GM12873 (cell line): ENCODE measurements at regions not wholly inside any gene's neighbourhood (a gene's known extent, or its start where the extent isn't known, plus 50 kb on each side); places are given as distances from the start of the nearest gene placed in this dataset.
A peak's percentile ranks its signal among the peaks of the same experiment; 100 is the strongest.

Experiments
- CTCF ChIP-seq: IDR thresholded peaks from 2 replicates; pipeline ENCODE4 v1.5.1; 2012; ENCODE audit warnings: low read depth, mild to moderate bottlenecking, moderate library complexity, low read length, control low read depth; ENCODE audit not compliant: insufficient read depth; ENCODE audit errors: missing control alignments

GRCh38 chr7:112880818-112881418 is 90.7 kb upstream of the TMEM168 start:
- no peak for TF ChIP-seq CTCF

- no peak for TF ChIP-seq CTCF
These were observed 87.7 kb upstream of the TMEM168 start for GRCh38 chr7:112877691-112878460.

- TF ChIP-seq CTCF: no peak
These were observed 86.7 kb upstream of the TMEM168 start for GRCh38 chr7:112876877-112877276.

GRCh38 chr7:112874909-112875308 is 84.7 kb upstream of the TMEM168 start:
- TF ChIP-seq CTCF: no peak

GRCh38 chr7:112873831-112874553 is 83.8 kb upstream of the TMEM168 start:
- no peak for TF ChIP-seq CTCF

GRCh38 chr7:112869111-112869774 is 79.0 kb upstream of the TMEM168 start:
- peak; percentile 88 for TF ChIP-seq CTCF

- no peak for TF ChIP-seq CTCF
These were observed 78.4 kb upstream of the TMEM168 start for GRCh38 chr7:112868609-112869008.
